IPS-15b (cell line): ENCODE measurements at regions not wholly inside any gene's neighbourhood (a gene's known extent, or its start where the extent isn't known, plus 50 kb on each side); places are given as distances from the start of the nearest gene placed in this dataset.

Experiments
- H3K27me3 ChIP-seq: one replicate; pipeline ENCODE4 v1.6.1; 2013; ENCODE audit warnings: low read length; ENCODE audit not compliant: control insufficient read depth, insufficient read depth
- H3K36me3 ChIP-seq: one replicate; pipeline ENCODE4 v1.6.1; 2013; ENCODE audit warnings: low read length; ENCODE audit not compliant: control insufficient read depth, insufficient read depth
- H3K4me1 ChIP-seq: one replicate; pipeline ENCODE4 v1.6.1; 2013; ENCODE audit warnings: mild to moderate bottlenecking, low read length; ENCODE audit not compliant: control insufficient read depth, insufficient read depth
- H3K4me3 ChIP-seq: one replicate; pipeline ENCODE4 v1.5.1; 2013; ENCODE audit warnings: low read depth, low read length
- H3K9ac ChIP-seq: one replicate; pipeline ENCODE4 v1.6.1; 2013; ENCODE audit warnings: low read depth, mild to moderate bottlenecking, low read length
- H3K9me3 ChIP-seq: one replicate; pipeline ENCODE4 v1.6.1; 2013; ENCODE audit warnings: mild to moderate bottlenecking, low read length; ENCODE audit not compliant: control insufficient read depth, insufficient read depth

- Histone ChIP-seq H3K9ac (no peak overlapping the region), H3K36me3 (no peaks in the 10 kb centered on the region), H3K4me3 (no peak overlapping the region), H3K4me1 (no peaks in the 10 kb centered on the region), H3K9me3 (no peaks in the 10 kb centered on the region), H3K27me3 (no peaks in the 10 kb centered on the region)
Measured at GRCh38 chr5:2656206-2656605, 95.3 kb downstream of the IRX2 start.

- no peaks in the 10 kb centered on the region for H3K36me3 ChIP-seq
- H3K9ac ChIP-seq: no peak overlapping the region
- H3K27me3 ChIP-seq: no peaks in the 10 kb centered on the region
- H3K4me3 ChIP-seq: no peak overlapping the region
- no peaks in the 10 kb centered on the region for H3K4me1 ChIP-seq
- H3K9me3 ChIP-seq: no peaks in the 10 kb centered on the region
Measured at GRCh38 chr5:2653991-2654390, 97.5 kb downstream of the IRX2 start.

DNA sequence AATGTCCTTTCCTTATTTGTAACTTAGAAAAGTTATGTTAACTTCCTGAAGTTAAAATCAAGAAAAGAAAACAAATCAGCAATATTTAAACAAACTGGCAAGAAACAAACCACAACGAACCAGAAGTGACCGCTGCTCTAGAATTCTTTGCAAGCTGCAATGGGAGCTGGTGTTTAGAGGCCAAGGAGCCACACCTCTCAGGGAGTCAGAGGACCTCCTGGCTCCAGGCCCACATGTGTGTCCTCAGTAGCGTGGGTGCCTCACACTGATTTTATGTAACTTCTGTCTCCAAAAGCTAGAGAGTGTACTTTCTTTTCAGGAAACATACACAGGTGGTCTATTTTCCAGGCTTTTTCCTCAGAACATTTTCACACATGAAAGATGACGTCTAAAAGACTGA lies 100.4 kb downstream of the IRX2 start:
- H3K9ac ChIP-seq: no peak overlapping the region
- no peaks in the 10 kb centered on the region for H3K27me3 ChIP-seq
- no peaks in the 10 kb centered on the region for H3K36me3 ChIP-seq

DNA sequence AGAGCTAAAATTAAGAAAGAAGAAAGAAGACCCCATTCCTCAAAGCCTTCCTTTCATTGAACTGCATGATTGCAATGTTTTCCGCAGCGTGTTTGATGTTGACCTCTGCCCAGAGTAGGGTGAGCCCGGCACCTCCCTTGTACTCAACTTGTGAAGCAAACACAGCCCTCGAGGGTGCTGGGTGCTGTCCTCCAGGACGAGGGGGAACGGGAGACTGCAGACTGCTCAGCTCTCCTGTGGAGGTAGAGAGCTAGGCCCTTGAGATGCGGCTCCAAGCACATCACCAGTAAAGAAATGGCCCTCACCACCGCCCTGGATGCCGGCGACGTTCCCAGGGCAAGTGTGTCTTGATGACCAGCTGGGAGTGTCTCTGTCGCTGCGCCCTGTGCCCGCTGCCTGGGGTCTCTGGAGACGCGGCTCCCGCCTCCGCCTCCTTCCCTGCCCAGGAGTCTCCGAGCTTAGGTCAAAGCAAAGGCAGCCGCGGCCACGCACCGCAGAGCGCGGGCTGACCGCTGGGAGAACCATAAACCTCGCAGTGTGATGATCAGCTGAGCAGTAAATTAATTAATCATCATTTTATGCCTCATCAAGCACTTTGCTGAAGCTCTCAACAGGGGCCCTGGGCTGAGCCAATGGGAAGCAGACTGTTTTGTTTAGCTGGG lies 108.7 kb downstream of the IRX2 start:
- Histone ChIP-seq H3K9ac (no peak overlapping the region), H3K9me3 (no peaks in the 10 kb centered on the region), H3K4me1 (no peaks in the 10 kb centered on the region), H3K4me3 (no peak overlapping the region), H3K27me3 (no peaks in the 10 kb centered on the region), H3K36me3 (no peaks in the 10 kb centered on the region)

More for the DNA sequence above, 100.4 kb downstream of the IRX2 start:
- no peak overlapping the region for H3K4me3 ChIP-seq
- no peaks in the 10 kb centered on the region for H3K4me1 ChIP-seq
- no peaks in the 10 kb centered on the region for H3K9me3 ChIP-seq

- Histone ChIP-seq H3K36me3 (no peaks in the 10 kb centered on the region), H3K9me3 (no peaks in the 10 kb centered on the region), H3K4me3 (no peak overlapping the region), H3K4me1 (no peaks in the 10 kb centered on the region), H3K27me3 (no peaks in the 10 kb centered on the region), H3K9ac (no peak overlapping the region)
Measured at GRCh38 chr5:2640717-2641116, 110.8 kb downstream of the IRX2 start.

DNA sequence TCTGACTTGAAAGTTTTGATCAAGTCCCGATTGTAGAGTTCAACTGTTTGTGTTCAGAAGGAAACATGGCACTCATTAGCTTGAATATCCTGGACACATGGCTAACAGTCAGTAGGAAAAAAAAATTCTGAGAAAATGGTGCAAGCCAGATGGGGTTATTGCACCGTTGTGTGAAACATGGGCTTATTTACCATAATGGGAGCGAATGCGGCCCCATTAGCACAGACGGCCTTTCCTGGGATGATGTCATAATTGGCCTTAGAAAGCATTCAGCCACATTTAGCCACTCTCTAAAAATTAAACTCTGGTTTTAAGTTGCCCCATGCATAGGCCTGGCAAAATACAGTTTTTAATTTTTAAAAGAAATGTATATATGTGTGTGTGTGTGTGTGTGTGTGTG lies 112.1 kb downstream of the IRX2 start:
- Histone ChIP-seq H3K4me1 (no peaks in the 10 kb centered on the region), H3K9me3 (no peaks in the 10 kb centered on the region), H3K9ac (no peak overlapping the region), H3K36me3 (no peaks in the 10 kb centered on the region), H3K4me3 (no peak overlapping the region), H3K27me3 (no peaks in the 10 kb centered on the region)

DNA sequence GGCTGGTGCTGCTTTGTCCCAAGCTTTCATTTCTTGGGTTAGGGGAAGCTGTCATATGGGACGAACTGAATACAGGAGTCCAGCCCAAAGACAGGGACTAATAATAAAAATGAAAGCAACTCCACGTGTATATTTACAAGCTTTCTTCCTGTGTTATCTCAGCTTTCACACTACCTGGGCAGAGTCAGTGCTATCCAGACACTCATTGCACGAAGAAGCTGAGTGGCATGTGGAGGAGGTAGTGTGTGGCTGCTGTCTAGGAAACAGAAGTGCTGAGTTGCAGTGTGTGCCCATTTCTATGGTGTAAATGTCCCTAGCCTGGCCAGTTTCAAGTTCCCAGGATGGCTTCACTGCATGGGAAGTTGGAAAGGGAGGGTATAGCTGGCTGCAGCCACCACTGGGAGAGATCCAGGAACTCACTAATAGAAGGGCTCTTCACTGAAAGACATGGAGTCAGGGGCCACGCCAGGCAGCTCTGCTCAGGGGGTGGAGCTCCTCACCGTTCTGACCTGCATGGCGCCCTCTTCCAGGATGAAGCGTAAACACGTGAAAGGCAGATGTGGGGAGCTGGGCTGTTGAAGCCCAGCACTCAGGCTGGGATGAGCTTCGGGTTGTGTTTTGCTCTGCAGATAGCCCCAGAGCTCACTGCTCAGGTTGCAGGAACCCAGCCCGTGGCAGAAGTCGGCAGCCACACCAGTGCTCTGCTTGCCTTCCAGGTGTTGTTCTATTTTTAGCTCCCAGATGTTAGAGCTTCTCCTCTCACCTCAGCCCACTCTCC lies 116.9 kb downstream of the IRX2 start:
- no peaks in the 10 kb centered on the region for H3K36me3 ChIP-seq
- no peaks in the 10 kb centered on the region for H3K27me3 ChIP-seq
- no peak overlapping the region for H3K9ac ChIP-seq
- no peak overlapping the region for H3K4me3 ChIP-seq
- H3K9me3 ChIP-seq: no peaks in the 10 kb centered on the region
- H3K4me1 ChIP-seq: no peaks in the 10 kb centered on the region

- no peaks in the 10 kb centered on the region for H3K4me1 ChIP-seq
- H3K27me3 ChIP-seq: no peaks in the 10 kb centered on the region
- H3K9me3 ChIP-seq: no peaks in the 10 kb centered on the region
- no peak overlapping the region for H3K4me3 ChIP-seq
- no peak overlapping the region for H3K9ac ChIP-seq
- no peaks in the 10 kb centered on the region for H3K36me3 ChIP-seq
Measured at GRCh38 chr5:2633992-2634391, 117.5 kb downstream of the IRX2 start.

DNA sequence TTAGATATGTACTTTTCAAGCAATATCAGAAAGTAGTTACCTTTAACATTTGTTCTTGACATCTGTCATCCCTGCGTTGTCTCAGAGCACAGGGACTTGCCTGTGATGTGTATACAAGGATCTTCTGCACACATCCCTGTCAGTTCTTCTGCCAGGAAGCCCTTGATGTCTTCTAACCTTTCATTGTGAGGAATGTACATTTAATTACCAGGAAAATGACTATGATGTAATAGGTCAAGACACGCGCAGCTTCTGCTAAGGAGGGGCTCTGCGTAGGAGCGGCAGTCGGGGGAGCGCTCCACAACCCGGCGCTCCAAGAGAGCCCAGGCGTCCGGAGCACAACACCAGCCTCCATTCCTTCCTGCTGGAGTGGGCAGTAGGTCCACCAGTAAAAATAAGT lies 119.7 kb downstream of the IRX2 start:
- Histone ChIP-seq H3K27me3 (no peaks in the 10 kb centered on the region), H3K9me3 (no peaks in the 10 kb centered on the region), H3K9ac (no peak overlapping the region)

GRCh38 chr5:2629045-2629444 lies 122.4 kb downstream of the IRX2 start:
- Histone ChIP-seq H3K9ac (no peak overlapping the region), H3K4me3 (no peak overlapping the region), H3K4me1 (no peaks in the 10 kb centered on the region), H3K27me3 (no peaks in the 10 kb centered on the region), H3K36me3 (no peaks in the 10 kb centered on the region), H3K9me3 (no peaks in the 10 kb centered on the region)

More for the DNA sequence above, 119.7 kb downstream of the IRX2 start:
- no peaks in the 10 kb centered on the region for H3K36me3 ChIP-seq
- H3K4me3 ChIP-seq: no peak overlapping the region
- no peaks in the 10 kb centered on the region for H3K4me1 ChIP-seq

DNA sequence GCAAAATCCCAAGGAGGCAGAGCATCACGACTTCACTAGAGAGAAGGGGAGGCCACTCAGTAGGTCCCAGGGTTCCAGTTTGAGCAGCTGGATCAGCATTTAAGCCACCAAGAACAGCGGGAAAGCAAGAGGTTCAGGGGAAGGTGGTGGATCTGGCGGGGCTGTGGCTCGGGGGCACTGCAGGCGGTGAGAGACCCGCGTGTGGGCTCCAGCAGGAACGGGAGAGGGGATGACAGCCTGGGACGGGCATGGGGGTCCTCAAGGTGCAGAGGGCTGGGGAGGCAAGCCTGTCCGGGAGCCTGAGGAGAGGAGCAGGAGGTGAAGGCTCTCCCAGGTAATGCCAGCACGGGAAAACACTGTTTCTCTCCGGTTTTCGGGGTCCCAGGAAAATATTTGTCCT lies 123.6 kb downstream of the IRX2 start:
- Histone ChIP-seq H3K9ac (no peak overlapping the region), H3K4me3 (no peak overlapping the region), H3K9me3 (no peaks in the 10 kb centered on the region), H3K27me3 (no peaks in the 10 kb centered on the region), H3K36me3 (no peaks in the 10 kb centered on the region), H3K4me1 (no peaks in the 10 kb centered on the region)

DNA sequence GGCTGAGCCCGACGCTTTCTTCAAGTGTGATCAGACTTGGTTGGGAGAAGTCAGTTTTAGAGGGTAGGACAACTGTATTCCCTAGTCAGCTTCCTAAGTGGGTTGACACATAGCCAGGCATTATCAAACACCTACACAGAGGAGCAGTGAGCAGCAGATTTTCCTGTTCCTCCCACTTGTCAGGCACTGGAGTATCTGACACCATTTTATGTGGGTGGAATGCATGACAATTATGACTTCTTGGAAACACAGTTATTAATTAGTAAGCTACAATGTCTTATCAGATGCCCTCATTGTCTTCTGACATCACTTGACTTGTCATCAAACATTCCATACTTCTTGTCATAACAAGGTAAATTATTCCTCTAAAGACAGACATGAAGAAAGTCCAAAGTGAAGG lies 124.9 kb downstream of the IRX2 start:
- no peaks in the 10 kb centered on the region for H3K27me3 ChIP-seq
- H3K36me3 ChIP-seq: no peaks in the 10 kb centered on the region
- no peak overlapping the region for H3K9ac ChIP-seq
- H3K4me1 ChIP-seq: no peaks in the 10 kb centered on the region
- H3K9me3 ChIP-seq: no peaks in the 10 kb centered on the region
- no peak overlapping the region for H3K4me3 ChIP-seq
